HG02981 (cell line): ENCODE measurements at regions not wholly inside any gene's neighbourhood (a gene's known extent, or its start where the extent isn't known, plus 50 kb on each side); places are given as distances from the start of the nearest gene placed in this dataset.

Experiments
- ATAC-seq: cut with Tn5 transposase; IDR thresholded peaks from one replicate; pipeline ENCODE4 v1.9.1; 2021; ENCODE audit warnings: mild to moderate bottlenecking, moderate library complexity; ENCODE audit not compliant: unreplicated experiment

GRCh38 chr15:85889956-85890619 lies 95.4 kb upstream of the KLHL25 start:
- no peak for ATAC-seq

- no peak for ATAC-seq
Observed at GRCh38 chr15:85890620-85890980, 95.9 kb upstream of the KLHL25 start.

DNA sequence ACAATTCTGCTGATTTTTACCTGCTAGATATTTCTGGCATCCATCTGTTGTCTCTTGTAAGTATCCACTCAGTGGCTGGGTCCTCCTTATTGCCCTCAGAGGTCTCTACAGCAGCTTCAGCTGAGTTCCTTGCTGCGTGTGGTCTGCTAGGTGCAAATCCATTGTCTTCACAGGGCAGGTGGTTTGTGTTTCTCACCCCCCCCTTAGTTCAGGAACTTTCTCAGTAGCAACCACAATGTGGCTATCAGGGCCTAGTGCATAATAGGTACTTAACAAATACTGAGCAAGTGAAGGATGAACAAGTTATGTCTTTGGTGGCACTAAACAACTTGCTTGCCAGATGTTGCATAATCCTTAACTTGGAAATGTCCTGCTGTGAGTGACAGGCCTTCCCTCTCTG lies 96.7 kb upstream of the KLHL25 start:
- ATAC-seq, result no peak

- ATAC-seq, result no peak
Observed at GRCh38 chr15:85892232-85892631, 97.5 kb upstream of the KLHL25 start.

GRCh38 chr15:85897207-85897894 lies 102.6 kb upstream of the KLHL25 start:
- ATAC-seq, result no peak

DNA sequence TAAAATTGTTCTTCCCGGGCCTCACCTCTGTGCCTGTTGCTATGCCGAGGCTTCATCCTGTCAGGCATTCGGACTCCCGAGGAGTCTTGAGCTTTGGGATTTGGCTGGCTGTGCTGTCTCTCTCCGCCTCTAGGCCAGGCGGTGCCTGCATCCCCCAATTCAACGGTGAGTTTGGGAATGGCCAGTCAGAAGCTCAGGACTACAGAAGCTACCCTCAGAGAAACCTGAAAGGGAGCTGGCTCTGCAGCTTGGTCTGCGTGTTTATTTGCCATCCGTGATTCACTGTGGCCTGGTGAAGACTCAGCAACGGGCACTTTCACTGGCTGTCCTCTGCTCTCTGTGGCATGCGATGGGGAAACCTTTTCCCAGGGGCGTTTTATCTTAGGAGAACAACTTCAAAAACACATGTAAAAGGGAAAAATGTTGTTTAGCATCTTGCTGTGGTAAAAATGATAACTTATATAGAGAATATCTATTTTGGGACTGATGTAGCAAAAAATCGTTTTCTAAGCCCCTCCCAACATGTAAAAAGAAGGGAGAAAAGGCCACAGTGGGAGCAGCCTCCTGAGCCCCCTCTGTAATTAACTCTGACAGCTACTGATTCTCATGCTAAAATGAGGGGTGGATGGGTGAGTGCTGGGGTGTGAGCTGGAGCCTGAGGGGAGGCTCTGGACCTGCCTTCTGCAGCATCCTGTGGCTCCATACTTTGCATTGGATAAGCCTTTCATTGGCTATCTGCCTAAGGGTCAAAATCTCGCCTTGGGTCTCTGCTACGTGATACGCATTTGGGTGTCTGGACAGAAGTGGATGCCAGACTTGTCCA lies 103.4 kb upstream of the KLHL25 start:
- no peak for ATAC-seq

DNA sequence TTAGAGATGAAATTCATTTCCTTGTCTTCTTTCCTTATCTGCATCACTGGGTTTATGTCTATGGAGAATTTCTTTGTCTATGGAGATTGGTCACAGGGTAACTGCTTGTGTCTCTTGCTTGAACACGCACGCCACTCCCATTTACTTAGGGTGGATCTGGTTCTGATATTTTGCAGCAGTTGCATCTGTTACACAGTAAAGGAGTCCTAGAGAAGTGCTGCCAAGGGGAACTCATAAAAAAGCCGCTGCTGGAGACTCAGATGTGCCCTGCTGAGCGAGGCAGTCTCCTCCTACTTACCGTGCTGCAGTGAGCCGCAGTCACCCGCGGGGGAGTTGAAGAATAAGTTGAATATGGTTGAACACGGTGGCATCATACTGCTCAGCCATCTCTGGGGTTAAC lies 105.2 kb upstream of the KLHL25 start:
- no peak for ATAC-seq

- ATAC-seq, result no peak
Observed at GRCh38 chr15:85905751-85906450, 111.2 kb upstream of the KLHL25 start.

DNA sequence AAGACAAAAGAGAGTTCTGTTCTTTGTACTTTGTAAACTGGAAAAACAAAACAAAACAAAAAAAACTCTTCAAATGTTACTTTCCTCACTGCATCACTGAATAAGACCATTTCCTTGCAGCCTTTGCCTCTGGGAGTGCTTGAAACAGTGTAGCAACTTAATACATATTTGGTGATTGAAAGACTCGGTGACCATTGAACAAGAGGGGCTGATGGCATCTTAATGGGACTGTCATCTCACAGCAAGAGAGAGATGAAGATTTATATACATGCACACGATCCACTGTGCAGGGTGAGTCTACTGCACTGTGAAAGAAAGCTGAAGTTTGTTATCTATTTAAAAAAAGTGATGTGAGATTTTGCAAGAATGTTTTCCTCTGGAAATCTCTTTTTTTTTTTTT lies 111.9 kb upstream of the KLHL25 start:
- no peak for ATAC-seq

GRCh38 chr15:85910834-85911233 lies 116.1 kb upstream of the KLHL25 start:
- no peak for ATAC-seq

DNA sequence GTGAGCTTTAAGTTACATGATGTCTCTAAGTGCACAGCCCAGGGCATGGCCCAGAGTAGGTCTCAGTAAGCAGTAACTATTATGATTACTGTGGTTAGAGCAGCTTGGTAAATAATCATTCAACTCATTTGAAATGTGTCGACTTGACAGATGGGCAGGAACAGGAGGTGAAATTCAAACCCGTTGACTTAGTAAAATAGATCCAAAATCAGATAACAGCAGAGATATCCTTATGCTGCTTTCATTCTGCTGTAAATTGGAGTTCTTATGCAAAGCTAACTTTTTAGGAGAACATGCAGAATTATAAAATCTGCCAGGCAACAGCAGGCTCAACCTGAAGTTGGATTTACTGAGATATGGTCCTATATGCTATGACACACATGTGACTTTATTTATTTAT lies 118.7 kb upstream of the KLHL25 start:
- no peak for ATAC-seq

DNA sequence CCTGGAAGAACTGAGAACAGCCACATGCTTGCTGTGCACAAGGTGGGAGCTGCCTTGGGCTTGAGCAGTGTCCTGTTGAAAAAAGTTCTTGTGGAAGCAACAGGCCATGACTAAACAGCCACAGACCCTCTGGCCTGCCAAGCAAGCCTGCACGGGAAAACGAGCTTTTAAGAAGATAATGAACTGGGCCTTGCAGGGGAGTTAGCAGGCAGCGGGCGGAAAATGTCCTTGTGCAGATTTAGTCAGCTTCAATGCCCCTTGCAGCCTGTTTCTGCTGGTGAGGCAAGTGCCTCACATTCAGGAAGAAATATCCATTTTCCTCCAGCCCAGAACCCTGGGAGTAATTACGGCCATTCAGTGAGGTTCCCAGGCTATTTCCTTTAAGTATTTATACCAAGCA lies 126.2 kb upstream of the KLHL25 start:
- no peak for ATAC-seq

DNA sequence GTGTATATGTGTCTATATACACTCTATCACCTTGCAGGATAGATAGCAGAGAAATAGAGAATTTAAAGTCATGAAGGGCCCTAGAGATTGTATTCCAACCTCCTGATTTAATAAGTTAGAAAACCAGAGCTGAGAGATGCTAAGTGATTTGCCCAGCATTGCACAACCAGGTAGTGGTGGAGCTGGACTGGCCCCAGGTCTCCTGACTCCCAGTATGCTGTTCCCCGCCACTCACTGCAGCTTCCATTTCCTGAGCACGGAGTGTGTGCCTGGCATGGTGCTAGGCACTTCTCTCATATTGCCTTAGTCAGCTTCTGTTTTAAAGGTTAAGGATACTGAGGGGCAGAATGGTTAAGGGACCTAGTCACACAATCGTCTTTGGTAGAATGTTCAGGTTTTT lies 129.4 kb upstream of the KLHL25 start:
- ATAC-seq, result no peak

- no peak for ATAC-seq
Observed at GRCh38 chr15:85925649-85926237, 131.0 kb upstream of the KLHL25 start.

GRCh38 chr15:85926834-85927233 lies 132.1 kb upstream of the KLHL25 start:
- no peak for ATAC-seq

DNA sequence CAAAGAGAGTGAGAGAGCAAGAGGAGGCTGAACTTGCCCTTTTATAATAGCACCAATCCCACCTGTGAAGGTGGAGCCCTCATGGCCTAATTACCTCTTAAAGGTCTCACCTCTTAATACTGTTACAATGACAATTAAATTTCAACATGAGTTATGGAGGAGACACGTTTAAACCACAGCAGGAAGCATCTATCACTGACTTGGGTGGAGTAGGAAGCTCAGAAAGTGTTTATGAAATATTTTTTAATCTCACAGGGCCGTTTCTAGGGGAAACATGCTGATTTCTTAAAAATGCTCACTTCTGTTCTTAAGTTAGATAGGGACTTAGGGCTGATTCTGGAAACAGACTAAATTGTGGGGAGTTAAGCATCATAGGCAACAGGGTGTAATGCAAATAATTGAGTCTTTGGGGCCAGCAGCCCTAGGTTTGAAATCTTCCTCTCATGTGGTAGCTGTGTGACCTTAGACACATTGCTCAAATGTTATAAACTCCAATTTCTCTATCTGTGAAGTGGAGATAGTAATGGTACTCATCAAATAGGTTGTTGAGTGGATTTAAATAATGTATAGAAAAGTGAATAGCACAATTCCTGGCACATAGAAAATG lies 133.3 kb upstream of the KLHL25 start:
- no peak for ATAC-seq

DNA sequence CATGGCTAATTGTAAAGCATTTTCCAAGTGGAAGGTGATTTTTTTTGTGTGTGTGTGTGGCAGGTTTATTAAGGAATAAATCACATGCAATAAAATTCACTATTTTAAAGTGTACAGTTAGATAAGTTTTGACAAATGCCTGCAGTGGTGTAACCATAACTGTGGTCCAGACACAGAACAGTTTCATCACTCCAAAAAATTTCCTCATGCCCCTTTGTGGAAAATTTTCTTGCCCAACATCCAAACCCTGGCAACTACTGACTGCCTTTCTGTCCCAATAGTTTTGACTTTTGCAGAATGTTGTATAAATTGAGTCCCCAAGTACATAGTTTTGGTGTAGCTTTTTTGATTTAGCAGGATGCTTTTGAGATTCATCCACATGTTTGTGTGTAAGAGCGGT lies 135.1 kb upstream of the KLHL25 start:
- ATAC-seq, result no peak

GRCh38 chr15:85932391-85932790 lies 137.7 kb upstream of the KLHL25 start:
- ATAC-seq, result no peak

DNA sequence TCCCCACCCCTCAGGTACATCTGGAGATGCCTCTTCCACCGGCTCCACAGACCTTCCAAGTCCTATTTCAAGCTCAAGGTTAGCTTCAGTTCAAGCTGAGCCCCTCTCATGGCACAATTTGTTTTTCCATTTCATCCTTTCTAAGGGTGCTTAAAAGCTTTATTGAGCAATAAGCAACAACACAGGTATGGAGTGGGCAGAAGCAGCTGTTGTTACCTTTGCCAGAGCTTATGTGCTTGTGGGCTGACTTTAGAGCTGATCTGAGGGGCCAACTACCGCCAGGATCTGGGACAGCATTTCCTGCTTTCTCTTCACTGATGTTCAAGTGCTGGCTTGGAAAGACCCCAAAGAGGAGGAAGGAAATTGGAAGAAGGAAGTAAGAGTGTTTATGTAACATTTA lies 140.0 kb upstream of the KLHL25 start:
- no peak for ATAC-seq

- no peak for ATAC-seq
Observed at GRCh38 chr15:85935182-85935581, 140.5 kb upstream of the KLHL25 start.

DNA sequence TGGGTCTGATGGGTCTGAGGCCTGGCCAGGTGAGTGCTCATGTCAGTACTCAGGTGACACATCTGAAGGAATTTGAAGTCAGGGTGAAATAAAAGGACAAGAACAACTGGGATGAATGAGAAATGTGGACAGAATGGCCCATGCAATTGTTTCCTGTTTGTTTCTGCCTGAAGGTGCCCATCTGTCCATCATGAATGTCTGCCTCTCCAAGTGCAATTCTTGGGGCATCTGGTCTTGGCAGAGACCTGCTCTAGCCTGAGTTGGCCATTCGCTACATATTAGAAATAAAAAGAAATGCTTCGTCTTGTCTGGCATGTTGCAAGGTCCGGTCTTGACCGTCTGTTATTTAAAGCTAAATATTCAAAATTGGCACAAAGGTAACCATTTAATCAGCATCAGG lies 142.0 kb upstream of the AGBL1 start:
- no peak for ATAC-seq
